OCI-LY1 (cell line): ENCODE measurements at regions not wholly inside any gene's neighbourhood (a gene's known extent, or its start where the extent isn't known, plus 50 kb on each side); places are given as distances from the start of the nearest gene placed in this dataset.

Experiments
- H2AFZ ChIP-seq: fragments of 200-600 bp; sonication (generic), shearing (Covaris generic); 2 replicates; pipeline ENCODE4 v1.6.0; 2014; ENCODE audit warnings: antibody characterized with exemption, mild to moderate bottlenecking, low read length
- H3F3A ChIP-seq: fragments of 200-600 bp; sonication (generic), shearing (Covaris generic); 2 replicates; pipeline ENCODE4 v1.6.0; 2014; ENCODE audit warnings: mild to moderate bottlenecking, antibody characterized with exemption, low read length, moderate library complexity; ENCODE audit not compliant: insufficient read depth
- H3K27ac ChIP-seq: fragments of 200-600 bp; sonication (generic); 2 replicates; pipeline ENCODE4 v1.5.1; 2014; ENCODE audit warnings: low read length, mixed run types, mild to moderate bottlenecking, low read depth; ENCODE audit not compliant: poor library complexity, severe bottlenecking
- H3K27me3 ChIP-seq: fragments of 200-600 bp; sonication (generic); 2 replicates; pipeline ENCODE4 v1.6.0; 2014; ENCODE audit warnings: antibody characterized with exemption, mild to moderate bottlenecking, low read length, moderate library complexity; ENCODE audit not compliant: insufficient read depth
- H3K36me3 ChIP-seq: fragments of 200-600 bp; sonication (generic); 2 replicates; pipeline ENCODE4 v1.6.1; 2014; ENCODE audit warnings: mild to moderate bottlenecking, antibody characterized with exemption, low read length, moderate library complexity, mixed read lengths; ENCODE audit not compliant: insufficient read depth
- H3K4me1 ChIP-seq: fragments of 200-600 bp; sonication (generic); 2 replicates; pipeline ENCODE4 v1.5.1; 2014; ENCODE audit warnings: mild to moderate bottlenecking, low read length, moderate library complexity; ENCODE audit not compliant: insufficient read depth, severe bottlenecking
- H3K4me2 ChIP-seq: fragments of 200-600 bp; sonication (generic), shearing (Covaris generic); 2 replicates; pipeline ENCODE4 v1.6.1; 2014; ENCODE audit warnings: low read length
- H3K4me3 ChIP-seq: fragments of 200-600 bp; sonication (generic); 2 replicates; pipeline ENCODE4 v1.5.1; 2014; ENCODE audit warnings: low read length, low read depth, mild to moderate bottlenecking, mixed read lengths; ENCODE audit not compliant: poor library complexity, severe bottlenecking
- H3K79me2 ChIP-seq: fragments of 200-600 bp; shearing (Covaris generic); 2 replicates; pipeline ENCODE4 v1.6.1; 2016; ENCODE audit warnings: mixed run types, low read length, mixed read lengths; ENCODE audit not compliant: insufficient read depth
- H3K9ac ChIP-seq: fragments of 200-600 bp; sonication (generic), shearing (Covaris generic); 2 replicates; pipeline ENCODE4 v1.6.1; 2014; ENCODE audit warnings: mild to moderate bottlenecking, low read length, mixed read lengths
- H3K9me2 ChIP-seq: fragments of 200-600 bp; sonication (generic), shearing (Covaris generic); 2 replicates; pipeline ENCODE4 v1.6.1; 2014; ENCODE audit warnings: low read depth, mild to moderate bottlenecking, low read length, mixed read lengths
- H3K9me3 ChIP-seq: fragments of 200-600 bp; shearing (Covaris generic); 2 replicates; pipeline ENCODE4 v1.6.1; 2014; ENCODE audit warnings: low read length, mixed read lengths
- H4K20me1 ChIP-seq: fragments of 200-600 bp; sonication (generic), shearing (Covaris generic); 2 replicates; pipeline ENCODE4 v1.6.0; 2016; ENCODE audit warnings: mild to moderate bottlenecking, low read length; ENCODE audit not compliant: insufficient read depth
- CTCF ChIP-seq: fragments of 200-600 bp; sonication (generic), shearing (Covaris generic); IDR thresholded peaks from 2 replicates; pipeline ENCODE4 v1.5.1; 2017; ENCODE audit warnings: mild to moderate bottlenecking, antibody characterized with exemption, low read length, moderate library complexity, mixed read lengths
- EZH2 ChIP-seq: fragments of 200-600 bp; sonication (generic), shearing (Covaris generic); IDR thresholded peaks from 2 replicates; pipeline ENCODE4 v1.8.0; 2017; ENCODE audit warnings: borderline replicate concordance, mixed run types, mild to moderate bottlenecking, antibody characterized with exemption, low read length, moderate library complexity, mixed read lengths

GRCh38 chr10:85537561-85537960 lies 829.0 kb downstream of the GRID1 start:
- TF ChIP-seq EZH2 (no peak), CTCF (no peak)
- Histone ChIP-seq H3K36me3 (no peaks in the 10 kb centered on the region), H3K79me2 (no peaks in the 10 kb centered on the region), H3K9ac (no peak overlapping the region), H3K9me3 (no peaks in the 10 kb centered on the region), H3K4me3 (no peak overlapping the region), H3K4me2 (no peak overlapping the region), H3F3A (no peaks in the 10 kb centered on the region), H4K20me1 (no peaks in the 10 kb centered on the region), H3K27ac (no peak overlapping the region), H2AFZ (no peak overlapping the region), H3K27me3 (no peaks in the 10 kb centered on the region), H3K4me1 (no peaks in the 10 kb centered on the region), H3K9me2 (no peaks in the 10 kb centered on the region)

GRCh38 chr10:85538601-85539000 lies 828.0 kb downstream of the GRID1 start:
- Histone ChIP-seq H3K27me3 (no peaks in the 10 kb centered on the region), H3F3A (no peaks in the 10 kb centered on the region), H3K4me3 (no peak overlapping the region), H3K9ac (no peak overlapping the region), H4K20me1 (no peaks in the 10 kb centered on the region), H3K9me3 (no peaks in the 10 kb centered on the region), H3K27ac (no peak overlapping the region), H3K36me3 (no peaks in the 10 kb centered on the region), H3K79me2 (no peaks in the 10 kb centered on the region), H3K4me1 (no peaks in the 10 kb centered on the region), H3K9me2 (no peaks in the 10 kb centered on the region), H2AFZ (no peak overlapping the region), H3K4me2 (no peak overlapping the region)
- TF ChIP-seq CTCF: no peak
- no peak for TF ChIP-seq EZH2

GRCh38 chr10:85542152-85542551 lies 824.4 kb downstream of the GRID1 start:
- no peak for TF ChIP-seq EZH2
- no peak for TF ChIP-seq CTCF
- Histone ChIP-seq H3K27me3 (no peaks in the 10 kb centered on the region), H3K4me3 (no peak overlapping the region), H3K4me2 (no peak overlapping the region), H4K20me1 (no peaks in the 10 kb centered on the region), H2AFZ (no peak overlapping the region), H3F3A (no peaks in the 10 kb centered on the region), H3K9ac (no peak overlapping the region), H3K79me2 (no peaks in the 10 kb centered on the region), H3K27ac (no peak overlapping the region), H3K9me3 (no peaks in the 10 kb centered on the region), H3K36me3 (no peaks in the 10 kb centered on the region), H3K4me1 (no peaks in the 10 kb centered on the region), H3K9me2 (no peaks in the 10 kb centered on the region)
